Natural killer cell (primary cell): ENCODE measurements at regions not wholly inside any gene's neighbourhood (a gene's known extent, or its start where the extent isn't known, plus 50 kb on each side); places are given as distances from the start of the nearest gene placed in this dataset.

ENCODE experiments used
- ATAC-seq, 3 donors: fragments of 150-1000 bp in 2 of 3; fragments of 200-7000 bp in 1 of 3; cut with Tn5 transposase; 1 replicate in 1 of 3; 2 replicates in 2 of 3; pipeline ENCODE4 v1.10.0; 2021; ENCODE audit warnings: mild to moderate bottlenecking in 2 of 3, moderate library complexity in 2 of 3
- DNase-seq, 2 donors: peaks; one replicate each; pipeline versions ENCODE4 v3.0.0 to v3.0.0-alpha.2; 2013 to 2021; ENCODE audit warnings: mixed read lengths in 1 of 2
- H3K27ac ChIP-seq: one replicate; pipeline ENCODE4 v1.5.1; 2013; ENCODE audit warnings: mild to moderate bottlenecking, low read length
- H3K27me3 ChIP-seq: one replicate; pipeline ENCODE4 v1.6.1; 2013; ENCODE audit warnings: low read length; ENCODE audit not compliant: control insufficient read depth, insufficient read depth
- H3K36me3 ChIP-seq: one replicate; pipeline ENCODE4 v1.6.1; 2013; ENCODE audit warnings: low read length; ENCODE audit not compliant: control insufficient read depth, insufficient read depth
- H3K4me1 ChIP-seq: one replicate; pipeline ENCODE4 v1.6.1; 2013; ENCODE audit warnings: low read length; ENCODE audit not compliant: control insufficient read depth, insufficient read depth
- H3K4me3 ChIP-seq: one replicate; pipeline ENCODE4 v1.5.1; 2013; ENCODE audit warnings: low read length
- H3K9me3 ChIP-seq: one replicate; pipeline ENCODE4 v1.6.1; 2013; ENCODE audit warnings: low read length; ENCODE audit not compliant: control insufficient read depth, insufficient read depth
- H3K27ac Mint-ChIP-seq, 2 donors: one replicate each; pipeline ENCODE4 v1.8.0; 2022; ENCODE audit warnings: mild to moderate bottlenecking in 2 of 2, mixed read lengths in 2 of 2, moderate library complexity in 1 of 2
- H3K27me3 Mint-ChIP-seq, 2 donors: one replicate each; pipeline ENCODE4 v1.8.0; 2022; ENCODE audit warnings: low read depth in 2 of 2, mixed read lengths in 2 of 2
- H3K36me3 Mint-ChIP-seq: one replicate; pipeline ENCODE4 v1.8.0; 2022; ENCODE audit warnings: mixed read lengths
- H3K4me1 Mint-ChIP-seq, 2 donors: one replicate each; pipeline ENCODE4 v1.8.0; 2022; ENCODE audit warnings: mixed read lengths in 2 of 2
- H3K4me3 Mint-ChIP-seq: one replicate; pipeline ENCODE4 v1.8.0; 2022; ENCODE audit warnings: mild to moderate bottlenecking, moderate library complexity, mixed read lengths
- H3K9me3 Mint-ChIP-seq, 2 donors: one replicate each; pipeline ENCODE4 v1.8.0; 2022; ENCODE audit warnings: mixed read lengths in 2 of 2
- CTCF ChIP-seq: fragments of 200-600 bp; IDR thresholded peaks from one replicate; pipeline ENCODE4 v1.8.0; 2022; ENCODE audit warnings: antibody characterized with exemption
- WGBS: methylation state at CpG from one replicate; pipeline ENCODE4 v1.1.7; 2013; ENCODE audit warnings: missing lambda C conversion rate; ENCODE audit not compliant: insufficient coverage; 5-methylcytosine and 5-hydroxymethylcytosine counted together
- intact Hi-C: fragments of 100-400 bp; cut with micrococcal nuclease; formaldehyde crosslinking; loops from one replicate; pipeline ENCODE4 v1.14.2; 2022

- no peaks in the 10 kb centered on the region for H3K4me1 ChIP-seq
- H3K27ac ChIP-seq: no peak overlapping the region
- no peak for TF ChIP-seq CTCF
- Mint-ChIP-seq H3K4me3 (no peak overlapping the region), H3K4me1 (no peaks in the 10 kb centered on the region), H3K27me3 (no peaks in the 10 kb centered on the region), H3K36me3 (no peaks in the 10 kb centered on the region), H3K9me3 (peaks cover 4 to 9% of the 10 kb centered on the region in 2 donors), H3K27ac (no peak overlapping the region)
- intact Hi-C loops: no loop called here
- H3K27me3 ChIP-seq: no peaks in the 10 kb centered on the region
- no peaks in the 10 kb centered on the region for H3K9me3 ChIP-seq
- H3K36me3 ChIP-seq: no peaks in the 10 kb centered on the region
- WGBS: 0% methylated on average over 1 of the region's 3 CpGs
- ATAC-seq (no peak), DNase-seq (no peak)
- H3K4me3 ChIP-seq: no peak overlapping the region
Observed at GRCh38 chr17:71500761-71501555, 619.9 kb upstream of the SOX9 start.

- no peak overlapping the region for H3K4me3 Mint-ChIP-seq
Observed at GRCh38 chr17:71501711-71502110, 619.1 kb upstream of the SOX9 start.

GRCh38 chr17:71502443-71502842, 618.4 kb upstream of the SOX9 start:
- DNase-seq: no peak
- intact Hi-C loops: no loop called here
- Histone ChIP-seq H3K4me3 (no peak overlapping the region), H3K27ac (no peak overlapping the region), H3K27me3 (no peaks in the 10 kb centered on the region), H3K9me3 (peaks cover 3% of the 10 kb centered on the region), H3K36me3 (no peaks in the 10 kb centered on the region), H3K4me1 (no peaks in the 10 kb centered on the region)
- Mint-ChIP-seq H3K9me3 (peaks cover 8 to 12% of the 10 kb centered on the region in 2 donors), H3K36me3 (no peaks in the 10 kb centered on the region), H3K27me3 (no peaks in the 10 kb centered on the region), H3K4me3 (no peak overlapping the region), H3K4me1 (no peaks in the 10 kb centered on the region), H3K27ac (no peak overlapping the region)
- no peak for TF ChIP-seq CTCF
- no peak for ATAC-seq
- WGBS: 86% methylated on average over 1 of the region's 1 CpG

More at GRCh38 chr17:71501711-71502110, 619.1 kb upstream of the SOX9 start:
- no peak for TF ChIP-seq CTCF
- H3K9me3 Mint-ChIP-seq: peaks cover 8 to 12% of the 10 kb centered on the region in 2 donors
- Histone ChIP-seq H3K27me3 (no peaks in the 10 kb centered on the region), H3K4me1 (no peaks in the 10 kb centered on the region), H3K4me3 (no peak overlapping the region), H3K36me3 (no peaks in the 10 kb centered on the region), H3K27ac (no peak overlapping the region), H3K9me3 (no peaks in the 10 kb centered on the region)
- H3K36me3 Mint-ChIP-seq: no peaks in the 10 kb centered on the region
- no peaks in the 10 kb centered on the region for H3K27me3 Mint-ChIP-seq
- H3K27ac Mint-ChIP-seq: no peak overlapping the region
- H3K4me1 Mint-ChIP-seq: no peaks in the 10 kb centered on the region
- DNase-seq: no peak
- no peak for ATAC-seq
- intact Hi-C loops: no loop called here
- WGBS: 75% methylated on average over 1 of the region's 1 CpG
